Mucosa of descending colon (tissue), 3 donors: ENCODE measurements at regions not wholly inside any gene's neighbourhood (a gene's known extent, or its start where the extent isn't known, plus 50 kb on each side); places are given as distances from the start of the nearest gene placed in this dataset.

Experiments used
- ATAC-seq: fragments of 200-7000 bp; cut with Tn5 transposase; one replicate; pipeline ENCODE4 v1.9.1; 2020; ENCODE audit warnings: mild to moderate bottlenecking, moderate library complexity
- DNase-seq, 3 donors: peaks; one replicate each; pipeline ENCODE4 v3.0.0-alpha.2; 2020
- H3K36me3 ChIP-seq: fragments of 200-600 bp; one replicate; pipeline ENCODE4 v1.8.0; 2021; ENCODE audit warnings: low read depth, mild to moderate bottlenecking
- H3K4me1 ChIP-seq: fragments of 200-600 bp; one replicate; pipeline ENCODE4 v1.8.0; 2021; ENCODE audit warnings: low read depth, mild to moderate bottlenecking
- H3K4me3 ChIP-seq: fragments of 200-600 bp; one replicate; pipeline ENCODE4 v1.8.0; 2021; ENCODE audit warnings: mild to moderate bottlenecking
- H3K9me3 ChIP-seq: fragments of 200-600 bp; one replicate; pipeline ENCODE4 v1.8.0; 2021; ENCODE audit warnings: mild to moderate bottlenecking
- CTCF ChIP-seq: fragments of 200-600 bp; IDR thresholded peaks from one replicate; pipeline ENCODE4 v1.8.0; 2022; ENCODE audit warnings: antibody characterized with exemption, mild to moderate bottlenecking
- intact Hi-C, 2 donors: fragments of 100-400 bp; cut with DNase I in 1 of 2; cut with micrococcal nuclease in 1 of 2; formaldehyde crosslinking; loops; one replicate each; pipeline versions ENCODE4 v1.11.0 to v1.11.1; 2022; cut with DNase I, micrococcal nuclease
- donor health status: DM: no; HTN: no; CAD: no; lungs with moderate emphysema.
- donor health status: DM: no; HTN: no; CAD: no.
- donor health status: DM: no; HTN: yes; CAD: no.

- intact Hi-C loops, result no loop called here
- H3K4me1 ChIP-seq, result no peaks in the 10 kb centered on the region
- DNase-seq (no peak), ATAC-seq (no peak)
- no peak for TF ChIP-seq CTCF
- no peaks in the 10 kb centered on the region for H3K36me3 ChIP-seq
- H3K9me3 ChIP-seq, result no peaks in the 10 kb centered on the region
- H3K4me3 ChIP-seq, result no peak overlapping the region
Observed at GRCh38 chr14:22382395-22382794, 206.6 kb downstream of the DAD1 start.

- H3K4me1 ChIP-seq, result no peaks in the 10 kb centered on the region
- H3K4me3 ChIP-seq, result no peak overlapping the region
- no peak for TF ChIP-seq CTCF
- ATAC-seq, result no peak
- H3K9me3 ChIP-seq, result no peaks in the 10 kb centered on the region
- no peaks in the 10 kb centered on the region for H3K36me3 ChIP-seq
- intact Hi-C loops, result no loop called here
- no peak for DNase-seq
Observed at GRCh38 chr14:22381766-22382165, 207.3 kb downstream of the DAD1 start.

- DNase-seq, result no peak
- Histone ChIP-seq H3K4me3 (no peak overlapping the region), H3K9me3 (no peaks in the 10 kb centered on the region), H3K4me1 (no peaks in the 10 kb centered on the region), H3K36me3 (no peaks in the 10 kb centered on the region)
- no peak for ATAC-seq
- intact Hi-C loops, result no loop called here
- no peak for TF ChIP-seq CTCF
Observed at GRCh38 chr14:22381408-22381760, 207.6 kb downstream of the DAD1 start.

- intact Hi-C loops, result no loop called here
- DNase-seq, result no peak
Observed at GRCh38 chr14:22380571-22381407, 208.2 kb downstream of the DAD1 start.

GRCh38 chr14:22379727-22380126 is 209.3 kb downstream of the DAD1 start:
- no peak for ATAC-seq
- H3K4me1 ChIP-seq, result no peaks in the 10 kb centered on the region
- no peak overlapping the region for H3K4me3 ChIP-seq
- intact Hi-C loops, result loop anchor here (5.0 to 10.0 kb wide), 2 partner anchors 62 to 65 kb away; no protein-coding TSS in a partner anchor
- H3K9me3 ChIP-seq, result no peaks in the 10 kb centered on the region
- no peak for TF ChIP-seq CTCF
- H3K36me3 ChIP-seq, result no peaks in the 10 kb centered on the region
- DNase-seq, result no peak

More at GRCh38 chr14:22380571-22381407, 208.2 kb downstream of the DAD1 start:
- Histone ChIP-seq H3K4me1 (no peaks in the 10 kb centered on the region), H3K36me3 (no peaks in the 10 kb centered on the region), H3K4me3 (no peak overlapping the region), H3K9me3 (no peaks in the 10 kb centered on the region)
- no peak for TF ChIP-seq CTCF
- ATAC-seq, result no peak
